ENCODE measurements at regions not wholly inside any gene's neighbourhood (a gene's known extent, or its start where the extent isn't known, plus 50 kb on each side); places are given as distances from the start of the nearest gene placed in this dataset.

DNA sequence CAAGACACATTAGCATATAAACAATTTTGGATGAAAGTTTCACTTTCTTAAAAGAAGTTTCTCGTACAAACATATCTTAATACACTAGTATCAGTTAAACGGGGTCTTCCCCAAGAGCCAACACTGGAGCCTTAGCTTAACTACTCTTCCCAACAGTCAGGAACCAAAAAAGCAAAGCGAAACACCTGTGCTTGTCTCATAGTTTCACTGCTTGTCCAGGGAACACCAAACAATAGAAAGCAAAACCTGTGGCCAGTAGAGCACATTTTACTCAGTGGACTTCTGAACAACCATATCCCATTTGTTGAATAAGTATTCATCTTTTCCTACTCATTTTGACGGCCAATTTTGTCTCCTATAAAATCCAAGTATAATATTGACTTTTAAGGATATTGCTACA lies 391.4 kb downstream of the ELAVL2 start:
- WGBS, 2 donors: 83 to 88% methylated on average over 4 of the region's 4 CpGs
- Histone ChIP-seq H3K4me1 (no peaks in the 10 kb centered on the region), H3K9me3 (peaks cover 0 to 9% (median 0%) of the 10 kb centered on the region in 11 donors), H3K4me3 (no peak overlapping the region), H3K36me3 (no peaks in the 10 kb centered on the region), H3K27me3 (no peaks in the 10 kb centered on the region), H3K27ac (no peak overlapping the region)
- ATAC-seq: no peak
- no peak for DNase-seq
- intact Hi-C loops (cut with DNase I): no loop called here
- TF ChIP-seq CTCF (IDR thresholded peaks at IDR 0.05): no peak

DNA sequence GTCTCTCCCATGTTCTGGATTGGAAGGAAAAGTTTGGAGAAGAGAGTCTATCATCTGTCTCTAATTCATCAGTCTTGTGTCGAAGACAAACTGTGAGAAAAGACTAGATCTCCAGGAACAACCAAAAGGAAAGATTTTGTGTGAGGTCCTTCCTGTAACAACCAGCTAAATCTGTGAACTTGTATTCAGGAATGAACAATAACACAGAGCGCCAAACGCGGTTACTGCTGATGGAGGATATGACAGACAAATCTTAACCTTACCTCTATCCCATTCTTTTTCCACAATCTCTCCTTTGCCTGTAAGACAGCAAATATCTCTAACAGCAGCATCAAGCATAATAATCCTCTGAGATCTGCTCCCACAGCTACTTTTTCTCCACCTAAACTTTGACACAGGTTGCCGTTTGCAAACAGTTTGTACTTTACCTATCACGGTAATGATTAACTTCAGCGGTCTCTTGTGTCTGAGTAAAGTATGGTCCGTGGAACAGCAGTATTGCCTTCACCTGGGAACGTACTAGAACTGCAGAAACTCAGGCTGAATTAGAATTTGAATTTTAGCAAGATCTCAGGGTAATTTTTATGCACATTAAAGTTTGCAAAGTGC lies 387.6 kb downstream of the ELAVL2 start:
- Histone ChIP-seq H3K36me3 (no peaks in the 10 kb centered on the region), H3K27me3 (no peaks in the 10 kb centered on the region), H3K4me3 (no peak overlapping the region), H3K27ac (no peak overlapping the region), H3K9me3 (peaks cover 0 to 3% (median 0%) of the 10 kb centered on the region in 11 donors), H3K4me1 (no peaks in the 10 kb centered on the region)
- TF ChIP-seq CTCF (IDR thresholded peaks at IDR 0.05): no peak
- ATAC-seq: no peak
- 85 to 90% methylated on average over 9 of the region's 9 CpGs for whole genome bisulfite sequencing, 2 donors
- DNase-seq: no peak
- intact Hi-C loops (cut with DNase I): no loop called here

GRCh38 chr9:23441275-23441674 lies 384.8 kb downstream of the ELAVL2 start:
- no peak for TF ChIP-seq CTCF (IDR thresholded peaks at IDR 0.05)
- no peaks in the 10 kb centered on the region for H3K4me1 ChIP-seq
- no peak overlapping the region for H3K27ac ChIP-seq
- ATAC-seq: no peak
- DNase-seq: no peak
- intact Hi-C loops (cut with DNase I): no loop called here
- WGBS, 2 donors: 91 to 93% methylated on average over 6 of the region's 6 CpGs
- H3K36me3 ChIP-seq: no peaks in the 10 kb centered on the region
- H3K9me3 ChIP-seq: peaks cover 0 to 3% (median 0%) of the 10 kb centered on the region in 11 donors
- H3K4me3 ChIP-seq: no peak overlapping the region
- no peaks in the 10 kb centered on the region for H3K27me3 ChIP-seq

GRCh38 chr9:23444658-23445057 lies 381.4 kb downstream of the ELAVL2 start:
- H3K27me3 ChIP-seq: no peaks in the 10 kb centered on the region
- intact Hi-C loops (cut with DNase I): no loop called here
- TF ChIP-seq CTCF (IDR thresholded peaks at IDR 0.05): no peak
- WGBS, 2 donors: 63% methylated on average over 2 of the region's 2 CpGs
- ATAC-seq (no peak), DNase-seq (no peak)
- H3K27ac ChIP-seq: no peak overlapping the region
- no peaks in the 10 kb centered on the region for H3K36me3 ChIP-seq
- no peaks in the 10 kb centered on the region for H3K4me1 ChIP-seq
- H3K4me3 ChIP-seq: no peak overlapping the region
- peaks cover 0 to 3% (median 0%) of the 10 kb centered on the region in 11 donors for H3K9me3 ChIP-seq

Data from heart right ventricle (tissue), 16 donors.